GM21619 (cell line): ENCODE measurements at regions not wholly inside any gene's neighbourhood (a gene's known extent, or its start where the extent isn't known, plus 50 kb on each side); places are given as distances from the start of the nearest gene placed in this dataset.

Source experiments
- ATAC-seq: cut with Tn5 transposase; IDR thresholded peaks from one replicate; pipeline ENCODE4 v1.9.1; 2021; ENCODE audit not compliant: unreplicated experiment

- no peak for ATAC-seq
Measured at GRCh38 chr3:137061186-137061585, 103.4 kb downstream of the IL20RB start.

GRCh38 chr3:137062250-137062649, 104.5 kb downstream of the IL20RB start:
- peak; percentile 86 for ATAC-seq

- ATAC-seq = no peak
Measured at GRCh38 chr3:137065381-137065780, 107.6 kb downstream of the IL20RB start.

- ATAC-seq = no peak
Measured at GRCh38 chr3:137066092-137066491, 108.3 kb downstream of the IL20RB start.

- no peak for ATAC-seq
Measured at GRCh38 chr3:137071104-137071503, 113.3 kb downstream of the IL20RB start.

- ATAC-seq = no peak
Measured at GRCh38 chr3:137075020-137075419, 117.2 kb downstream of the IL20RB start.

- no peak for ATAC-seq
Measured at GRCh38 chr3:137078040-137078439, 120.3 kb downstream of the IL20RB start.

- no peak for ATAC-seq
Measured at GRCh38 chr3:137079571-137079970, 121.8 kb downstream of the IL20RB start.

- no peak for ATAC-seq
Measured at GRCh38 chr3:137081711-137082110, 123.9 kb downstream of the IL20RB start.

GRCh38 chr3:137082763-137083162, 125.0 kb downstream of the IL20RB start:
- ATAC-seq = no peak

GRCh38 chr3:137083332-137083731, 125.5 kb downstream of the IL20RB start:
- ATAC-seq = no peak

- no peak for ATAC-seq
Measured at GRCh38 chr3:137084586-137084985, 126.8 kb downstream of the IL20RB start.

GRCh38 chr3:137097386-137097785, 139.6 kb downstream of the IL20RB start:
- no peak for ATAC-seq

GRCh38 chr3:137097852-137098251, 140.1 kb downstream of the IL20RB start:
- no peak for ATAC-seq

- no peak for ATAC-seq
Measured at GRCh38 chr3:137099364-137100219, 141.8 kb downstream of the IL20RB start.

GRCh38 chr3:137100326-137100725, 142.5 kb downstream of the IL20RB start:
- no peak for ATAC-seq

GRCh38 chr3:137103739-137104138, 146.0 kb downstream of the IL20RB start:
- no peak for ATAC-seq

GRCh38 chr3:137105277-137105977, 147.6 kb downstream of the IL20RB start:
- ATAC-seq = peak; percentile 63

- ATAC-seq = no peak
Measured at GRCh38 chr3:137106612-137107240, 148.9 kb downstream of the IL20RB start.

GRCh38 chr3:137108699-137109440, 151.1 kb downstream of the IL20RB start:
- no peak for ATAC-seq

- peak; percentile 78 for ATAC-seq
Measured at GRCh38 chr3:137110392-137110996, 152.7 kb downstream of the IL20RB start.
